HepG2 (cell line): ENCODE measurements at regions not wholly inside any gene's neighbourhood (a gene's known extent, or its start where the extent isn't known, plus 50 kb on each side); places are given as distances from the start of the nearest gene placed in this dataset.

Experiments used
- ATAC-seq: fragments of 200-7000 bp; cut with Tn5 transposase; 3 replicates; pipeline ENCODE4 v1.9.1; 2020; ENCODE audit warnings: mild to moderate bottlenecking, moderate library complexity
- BruUV-seq: library from RNA; stranded (reverse); fragments of 400-500 nt; replicated peaks from 2 replicates; lab custom pipeline; 2021; lab: Mats Ljungman, UMichigan
- CTCF ChIA-PET: fragments of 300-600 bp; formaldehyde crosslinking; extraction: SDS; loops from one replicate; lab custom pipeline; 2021; ENCODE audit warnings: low total read pairs, inconsistent platforms, low intra/inter-chr PET ratio; lab: Yijun Ruan, JAX
- POLR2A ChIA-PET: fragments of 350-600 bp; sonication (Branson Sonifier 250); formaldehyde crosslinking; loops from one replicate; lab custom pipeline; 2020; ENCODE audit warnings: antibody characterized with exemption, inconsistent platforms; lab: Yijun Ruan, JAX
- DNase-seq: peaks from one replicate; pipeline ENCODE4 v3.0.0-alpha.2; 2015; ENCODE audit warnings: low spot score
- FAIRE-seq: peaks from 3 replicates; lab custom pipeline; 2011; peaks lifted over from hg19 to GRCh38; lab: Jason Lieb, UNC
- H2AFZ ChIP-seq: one replicate; pipeline ENCODE4 v1.6.1; 2011; ENCODE audit warnings: low read length, inconsistent platforms
- H3K27ac ChIP-seq: fragments of 300-600 bp; 3 replicates; pipeline ENCODE4 v1.8.0; 2011; ENCODE audit warnings: mixed run types, mild to moderate bottlenecking, mixed read lengths, low read length, inconsistent platforms; ENCODE audit not compliant: insufficient read depth; ENCODE audit errors: extremely low read length
- H3K27me3 ChIP-seq, 2 experiments: fragments of 200-600 bp in 1 of 2; 2 replicates in 1 of 2; 3 replicates in 1 of 2; pipeline versions ENCODE4 v1.6.0 to v1.8.0; 2011; ENCODE audit warnings: low read length in 2 of 2, mild to moderate bottlenecking in 2 of 2, moderate library complexity in 2 of 2, inconsistent platforms in 1 of 2; ENCODE audit not compliant: insufficient read depth in 2 of 2, control insufficient read depth in 1 of 2
- H3K36me3 ChIP-seq, 2 experiments: fragments of 200-600 bp in 1 of 2; replicated peaks in 1 of 2; 2 replicates in 1 of 2; 3 replicates in 1 of 2; pipeline versions ENCODE4 v1.5.1 to v1.8.0; 2011; ENCODE audit warnings: low read length in 2 of 2, inconsistent platforms in 1 of 2; ENCODE audit not compliant: insufficient read depth in 2 of 2, control insufficient read depth in 1 of 2
- H3K4me1 ChIP-seq: 2 replicates; pipeline ENCODE4 v1.5.1; 2012; ENCODE audit warnings: low read length, inconsistent platforms; ENCODE audit not compliant: insufficient read depth
- H3K4me2 ChIP-seq: 2 replicates; pipeline ENCODE4 v1.6.0; 2011; ENCODE audit warnings: low read depth, low read length, inconsistent platforms
- H3K4me3 ChIP-seq, 3 experiments: fragments of 200-600 bp in 1 of 3; sonication (generic), shearing (Covaris generic) in 1 of 3; replicated peaks in 1 of 3; 2 replicates each; pipeline ENCODE4 v1.5.1; 2011 to 2016; ENCODE audit warnings: low read length in 3 of 3, inconsistent platforms in 2 of 3, low read depth in 2 of 3, mild to moderate bottlenecking in 2 of 3, control low read depth in 1 of 3, mixed read lengths in 1 of 3; ENCODE audit not compliant: insufficient read depth in 1 of 3
- H3K79me2 ChIP-seq: one replicate; pipeline ENCODE4 v1.6.1; 2011; ENCODE audit warnings: low read length, inconsistent platforms; ENCODE audit not compliant: insufficient read depth
- H3K9ac ChIP-seq: 2 replicates; pipeline ENCODE4 v1.6.0; 2011; ENCODE audit warnings: mild to moderate bottlenecking, low read depth, low read length, inconsistent platforms; ENCODE audit not compliant: insufficient read depth
- H3K9me3 ChIP-seq: 2 replicates; pipeline ENCODE4 v1.5.1; 2012; ENCODE audit warnings: mild to moderate bottlenecking, low read length
- H4K20me1 ChIP-seq: 2 replicates; pipeline ENCODE4 v1.6.0; 2011; ENCODE audit warnings: inconsistent platforms, mild to moderate bottlenecking, low read length, moderate library complexity; ENCODE audit not compliant: insufficient read depth
- ADNP ChIP-seq: sonication (generic); formaldehyde crosslinking; IDR thresholded peaks from 2 replicates; pipeline ENCODE4 v1.4.0; 2020; ENCODE audit warnings: missing genetic modification reagents
- ATF1 ChIP-seq: IDR thresholded peaks from 2 replicates; pipeline ENCODE4 v1.6.1; 2016; ENCODE audit warnings: mild to moderate bottlenecking, control low read depth
- DMAP1 ChIP-seq: IDR thresholded peaks from 2 replicates; pipeline ENCODE4 v1.6.1; 2016
- ESRRA ChIP-seq: sonication (generic); formaldehyde crosslinking; IDR thresholded peaks from 2 replicates; pipeline ENCODE4 v1.5.1; 2020; ENCODE audit warnings: mild to moderate bottlenecking, low read depth, missing genetic modification reagents
- HOXA9 ChIP-seq: sonication (generic); formaldehyde crosslinking; IDR thresholded peaks from 2 replicates; pipeline ENCODE4 v1.8.1; 2022; ENCODE audit warnings: missing genetic modification reagents, mild to moderate bottlenecking, moderate library complexity, borderline replicate concordance
- NFYB ChIP-seq: sonication (generic); formaldehyde crosslinking; IDR thresholded peaks from 2 replicates; pipeline ENCODE4 v1.4.0; 2020; ENCODE audit warnings: missing genetic modification reagents
- NR3C1 ChIP-seq: sonication (generic); formaldehyde crosslinking; IDR thresholded peaks from 2 replicates; pipeline ENCODE4 v1.4.0; 2020; ENCODE audit warnings: missing genetic modification reagents
- TCF7L2 ChIP-seq: IDR thresholded peaks from 2 replicates; pipeline ENCODE4 v1.6.1; 2011; ENCODE audit warnings: mild to moderate bottlenecking, low read depth, low read length, moderate library complexity
- ZBTB7A ChIP-seq: sonication (generic); formaldehyde crosslinking; IDR thresholded peaks from 2 replicates; pipeline ENCODE4 v1.8.0; 2022; ENCODE audit warnings: mild to moderate bottlenecking, missing genetic modification reagents
- ZIK1 ChIP-seq: sonication (generic); formaldehyde crosslinking; IDR thresholded peaks from 2 replicates; pipeline ENCODE4 v1.5.0; 2020; ENCODE audit warnings: mild to moderate bottlenecking, low read depth, missing genetic modification reagents, borderline replicate concordance
- ZNF550 ChIP-seq: sonication (generic); formaldehyde crosslinking; IDR thresholded peaks from 2 replicates; pipeline ENCODE4 v1.4.0; 2020; ENCODE audit warnings: mild to moderate bottlenecking, missing genetic modification reagents, borderline replicate concordance
- ZNF646 ChIP-seq: sonication (generic); formaldehyde crosslinking; IDR thresholded peaks from 2 replicates; pipeline ENCODE4 v1.9.0; 2021; ENCODE audit warnings: mild to moderate bottlenecking, missing genetic modification reagents
- WGBS: methylation state at CpG from one replicate; pipeline ENCODE4 v1.1.6; 2017; ENCODE audit warnings: low lambda C conversion rate; 5-methylcytosine and 5-hydroxymethylcytosine counted together
- in situ Hi-C: cut with HindIII; loops from 2 replicates; pipeline ENCODE4 v1.10.0; 2017; ENCODE audit warnings: low pct_unique_long_range_greater_than_20kb; ENCODE audit not compliant: extremely low pct_ligation_motif_present
- intact Hi-C: fragments of 100-400 bp; cut with micrococcal nuclease; formaldehyde crosslinking; loops from one replicate; pipeline ENCODE4 v1.10.0; 2022; ENCODE audit not compliant: unreplicated experiment

- TF ChIP-seq ZIK1 (CRISPR knock-in tag) = no peak
- TF ChIP-seq ZNF550 (CRISPR knock-in tag) = no peak
Observed at GRCh38 chr7:41252551-41252950, 450.3 kb downstream of the INHBA start (continued).

- ATAC-seq (no peak), FAIRE-seq (no peak)
- no peak overlapping the region for H3K4me3 ChIP-seq
Observed at GRCh38 chr7:41247143-41247865, 455.6 kb downstream of the INHBA start.

More at GRCh38 chr7:41247143-41247865, 455.6 kb downstream of the INHBA start:
- WGBS = 57% methylated on average over 5 of the region's 5 CpGs
- DNase-seq = no peak
- no peaks in the 10 kb centered on the region for H3K27me3 ChIP-seq
- in situ Hi-C loops = no loop called here
- no peak overlapping the region for H3K27ac ChIP-seq
- H3K79me2 ChIP-seq = no peaks in the 10 kb centered on the region
- CTCF ChIA-PET = no interaction called here
- no peak overlapping the region for H3K4me2 ChIP-seq
- no peaks in the 10 kb centered on the region for H3K4me1 ChIP-seq
- H3K36me3 ChIP-seq = no peaks in the 10 kb centered on the region
- POLR2A ChIA-PET = no interaction called here
- H3K9ac ChIP-seq = no peak overlapping the region
- TF ChIP-seq ZBTB7A (CRISPR knock-in tag) (no peak), DMAP1 (CRISPR knock-in tag) (no peak), TCF7L2 (no peak), NR3C1 (CRISPR knock-in tag) (no peak), HOXA9 (CRISPR knock-in tag) (no peak), ZNF646 (CRISPR knock-in tag) (no peak), ATF1 (CRISPR knock-in tag) (no peak), ESRRA (CRISPR knock-in tag) (no peak), NFYB (CRISPR knock-in tag) (no peak), ADNP (CRISPR knock-in tag) (no peak)
- no peaks in the 10 kb centered on the region for H4K20me1 ChIP-seq
- BruUV-seq = no TSS peak
- H2AFZ ChIP-seq = no peak overlapping the region
- H3K9me3 ChIP-seq = 0 out of 2 replicates have a peak, but pooled peaks cover 11% of the 10 kb centered on the region
- intact Hi-C loops = no loop called here
